ENCODE measurements at regions not wholly inside any gene's neighbourhood (a gene's known extent, or its start where the extent isn't known, plus 50 kb on each side); places are given as distances from the start of the nearest gene placed in this dataset.

DNA sequence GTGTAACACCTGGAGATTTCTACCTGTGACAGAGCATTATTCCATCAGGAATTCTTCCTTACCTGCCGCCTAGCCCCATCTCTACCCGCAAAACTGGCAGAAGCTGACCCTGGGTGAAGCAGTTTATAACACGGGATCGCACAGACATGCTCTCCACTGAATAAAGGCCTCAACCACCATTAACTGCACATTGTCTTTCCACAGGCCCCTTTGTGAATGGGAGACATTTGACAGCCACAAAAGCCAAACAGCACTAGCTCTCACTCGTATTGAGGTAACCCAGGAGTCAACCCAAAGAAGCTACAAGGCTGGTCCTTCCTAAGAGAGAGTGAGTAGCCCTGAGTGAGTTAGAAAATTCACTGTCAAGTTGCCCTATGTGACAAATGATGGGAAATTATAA lies 135.6 kb downstream of the RCN1 start:
- H3K36me3 ChIP-seq (ENCODE audit: control insufficient read depth in 2 of 2, insufficient read depth in 1 of 2, low read length in 2 of 2): no peaks in the 10 kb centered on the region
- no peak overlapping the region for H3K27ac ChIP-seq (ENCODE audit: extremely low read depth, low read depth, low read length)
- ChIA-PET POLR2A (no interaction called here), CTCF (no interaction called here)
- no peak overlapping the region for H3K4me3 ChIP-seq (ENCODE audit: low read depth, low read length)
- no peaks in the 10 kb centered on the region for H3K9me3 ChIP-seq (ENCODE audit: control insufficient read depth, insufficient read depth, low read depth, low read length)
- no peaks in the 10 kb centered on the region for H3K4me1 ChIP-seq (ENCODE audit: control insufficient read depth, insufficient read depth, low read length)
- TF ChIP-seq ZEB2 (tag by site-specific recombination; IDR thresholded peaks at IDR 0.05): no peak
- TF ChIP-seq KLF10 (tag by site-specific recombination; IDR thresholded peaks at IDR 0.05): no peak
- no peak for TF ChIP-seq ZSCAN16 (tag by site-specific recombination; IDR thresholded peaks at IDR 0.05)
- TF ChIP-seq ZNF146 (tag by site-specific recombination; IDR thresholded peaks at IDR 0.05): no peak

DNA sequence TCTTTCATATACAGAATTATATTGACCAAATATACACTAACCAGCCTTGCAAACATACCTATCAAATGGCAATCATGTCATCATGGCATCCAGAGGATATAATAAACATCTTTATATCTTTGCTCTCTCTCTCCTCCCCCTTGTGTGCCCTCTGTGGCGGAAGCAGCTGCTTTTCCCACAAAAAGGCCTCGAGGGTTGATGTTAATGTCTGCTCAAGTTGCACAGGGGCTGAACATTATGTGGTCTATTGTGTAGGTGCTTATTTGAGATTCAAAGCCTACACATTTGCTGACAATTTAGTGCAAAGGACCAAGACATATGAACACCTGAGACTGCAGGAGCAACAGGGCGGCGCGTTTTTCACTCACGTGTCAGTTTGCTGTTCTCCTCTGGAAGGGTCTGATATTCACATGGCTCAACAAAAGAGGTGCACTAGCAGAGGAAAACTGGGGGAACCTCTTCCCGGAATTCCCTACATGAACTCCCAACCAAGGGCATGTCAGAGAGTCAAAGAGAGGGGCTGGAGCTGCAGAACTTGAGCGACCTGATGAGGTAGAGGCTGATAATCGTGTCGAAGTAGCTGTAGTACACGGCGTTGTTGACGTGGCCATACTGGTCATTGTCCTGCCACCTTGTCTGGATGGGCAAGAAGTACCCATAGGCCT lies 138.8 kb downstream of the RCN1 start:
- no peak for TF ChIP-seq ZNF354C (tag by site-specific recombination; IDR thresholded peaks at IDR 0.05; ENCODE audit: borderline replicate concordance, low read depth)
- TF ChIP-seq ZIC2 (tag by site-specific recombination; IDR thresholded peaks at IDR 0.05): no peak
- TF ChIP-seq, protein P1, sequence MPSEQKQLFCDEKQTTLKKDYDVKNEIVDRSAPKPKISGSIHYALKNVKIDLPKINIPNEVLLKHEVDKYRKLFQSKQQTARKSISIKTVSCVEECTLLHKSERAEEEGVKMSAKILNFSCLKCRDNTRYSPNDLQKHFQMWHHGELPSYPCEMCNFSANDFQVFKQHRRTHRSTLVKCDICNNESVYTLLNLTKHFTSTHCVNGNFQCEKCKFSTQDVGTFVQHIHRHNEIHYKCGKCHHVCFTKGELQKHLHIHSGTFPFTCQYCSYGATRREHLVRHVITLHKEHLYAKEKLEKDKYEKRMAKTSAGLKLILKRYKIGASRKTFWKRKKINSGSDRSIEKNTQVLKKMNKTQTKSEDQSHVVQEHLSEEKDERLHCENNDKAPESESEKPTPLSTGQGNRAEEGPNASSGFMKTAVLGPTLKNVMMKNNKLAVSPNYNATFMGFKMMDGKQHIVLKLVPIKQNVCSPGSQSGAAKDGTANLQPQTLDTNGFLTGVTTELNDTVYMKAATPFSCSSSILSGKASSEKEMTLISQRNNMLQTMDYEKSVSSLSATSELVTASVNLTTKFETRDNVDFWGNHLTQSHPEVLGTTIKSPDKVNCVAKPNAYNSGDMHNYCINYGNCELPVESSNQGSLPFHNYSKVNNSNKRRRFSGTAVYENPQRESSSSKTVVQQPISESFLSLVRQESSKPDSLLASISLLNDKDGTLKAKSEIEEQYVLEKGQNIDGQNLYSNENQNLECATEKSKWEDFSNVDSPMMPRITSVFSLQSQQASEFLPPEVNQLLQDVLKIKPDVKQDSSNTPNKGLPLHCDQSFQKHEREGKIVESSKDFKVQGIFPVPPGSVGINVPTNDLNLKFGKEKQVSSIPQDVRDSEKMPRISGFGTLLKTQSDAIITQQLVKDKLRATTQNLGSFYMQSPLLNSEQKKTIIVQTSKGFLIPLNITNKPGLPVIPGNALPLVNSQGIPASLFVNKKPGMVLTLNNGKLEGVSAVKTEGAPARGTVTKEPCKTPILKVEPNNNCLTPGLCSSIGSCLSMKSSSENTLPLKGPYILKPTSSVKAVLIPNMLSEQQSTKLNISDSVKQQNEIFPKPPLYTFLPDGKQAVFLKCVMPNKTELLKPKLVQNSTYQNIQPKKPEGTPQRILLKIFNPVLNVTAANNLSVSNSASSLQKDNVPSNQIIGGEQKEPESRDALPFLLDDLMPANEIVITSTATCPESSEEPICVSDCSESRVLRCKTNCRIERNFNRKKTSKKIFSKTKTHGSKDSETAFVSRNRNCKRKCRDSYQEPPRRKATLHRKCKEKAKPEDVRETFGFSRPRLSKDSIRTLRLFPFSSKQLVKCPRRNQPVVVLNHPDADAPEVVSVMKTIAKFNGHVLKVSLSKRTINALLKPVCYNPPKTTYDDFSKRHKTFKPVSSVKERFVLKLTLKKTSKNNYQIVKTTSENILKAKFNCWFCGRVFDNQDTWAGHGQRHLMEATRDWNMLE (tag by site-specific recombination; conservative IDR thresholded peaks at IDR 0.05; ENCODE audit: low read depth): no peak
- TF ChIP-seq ZSCAN16 (tag by site-specific recombination; IDR thresholded peaks at IDR 0.05): no peak
- no peak for TF ChIP-seq ZNF621 (tag by site-specific recombination; IDR thresholded peaks at IDR 0.05)
- TF ChIP-seq, protein P2, sequence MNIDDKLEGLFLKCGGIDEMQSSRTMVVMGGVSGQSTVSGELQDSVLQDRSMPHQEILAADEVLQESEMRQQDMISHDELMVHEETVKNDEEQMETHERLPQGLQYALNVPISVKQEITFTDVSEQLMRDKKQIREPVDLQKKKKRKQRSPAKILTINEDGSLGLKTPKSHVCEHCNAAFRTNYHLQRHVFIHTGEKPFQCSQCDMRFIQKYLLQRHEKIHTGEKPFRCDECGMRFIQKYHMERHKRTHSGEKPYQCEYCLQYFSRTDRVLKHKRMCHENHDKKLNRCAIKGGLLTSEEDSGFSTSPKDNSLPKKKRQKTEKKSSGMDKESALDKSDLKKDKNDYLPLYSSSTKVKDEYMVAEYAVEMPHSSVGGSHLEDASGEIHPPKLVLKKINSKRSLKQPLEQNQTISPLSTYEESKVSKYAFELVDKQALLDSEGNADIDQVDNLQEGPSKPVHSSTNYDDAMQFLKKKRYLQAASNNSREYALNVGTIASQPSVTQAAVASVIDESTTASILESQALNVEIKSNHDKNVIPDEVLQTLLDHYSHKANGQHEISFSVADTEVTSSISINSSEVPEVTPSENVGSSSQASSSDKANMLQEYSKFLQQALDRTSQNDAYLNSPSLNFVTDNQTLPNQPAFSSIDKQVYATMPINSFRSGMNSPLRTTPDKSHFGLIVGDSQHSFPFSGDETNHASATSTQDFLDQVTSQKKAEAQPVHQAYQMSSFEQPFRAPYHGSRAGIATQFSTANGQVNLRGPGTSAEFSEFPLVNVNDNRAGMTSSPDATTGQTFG (tag by site-specific recombination; IDR thresholded peaks at IDR 0.05; ENCODE audit: borderline replicate concordance): no peak
- TF ChIP-seq ZNF596 (tag by site-specific recombination; IDR thresholded peaks at IDR 0.05): no peak
- no peak for TF ChIP-seq ZNF416 (tag by site-specific recombination; IDR thresholded peaks at IDR 0.05)
- no peak for TF ChIP-seq ZBTB8A (tag by site-specific recombination; IDR thresholded peaks at IDR 0.05)
- TF ChIP-seq ZNF791 (tag by site-specific recombination; IDR thresholded peaks at IDR 0.05): no peak
- TF ChIP-seq, protein P3, sequence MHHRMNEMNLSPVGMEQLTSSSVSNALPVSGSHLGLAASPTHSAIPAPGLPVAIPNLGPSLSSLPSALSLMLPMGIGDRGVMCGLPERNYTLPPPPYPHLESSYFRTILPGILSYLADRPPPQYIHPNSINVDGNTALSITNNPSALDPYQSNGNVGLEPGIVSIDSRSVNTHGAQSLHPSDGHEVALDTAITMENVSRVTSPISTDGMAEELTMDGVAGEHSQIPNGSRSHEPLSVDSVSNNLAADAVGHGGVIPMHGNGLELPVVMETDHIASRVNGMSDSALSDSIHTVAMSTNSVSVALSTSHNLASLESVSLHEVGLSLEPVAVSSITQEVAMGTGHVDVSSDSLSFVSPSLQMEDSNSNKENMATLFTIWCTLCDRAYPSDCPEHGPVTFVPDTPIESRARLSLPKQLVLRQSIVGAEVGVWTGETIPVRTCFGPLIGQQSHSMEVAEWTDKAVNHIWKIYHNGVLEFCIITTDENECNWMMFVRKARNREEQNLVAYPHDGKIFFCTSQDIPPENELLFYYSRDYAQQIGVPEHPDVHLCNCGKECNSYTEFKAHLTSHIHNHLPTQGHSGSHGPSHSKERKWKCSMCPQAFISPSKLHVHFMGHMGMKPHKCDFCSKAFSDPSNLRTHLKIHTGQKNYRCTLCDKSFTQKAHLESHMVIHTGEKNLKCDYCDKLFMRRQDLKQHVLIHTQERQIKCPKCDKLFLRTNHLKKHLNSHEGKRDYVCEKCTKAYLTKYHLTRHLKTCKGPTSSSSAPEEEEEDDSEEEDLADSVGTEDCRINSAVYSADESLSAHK (tag by site-specific recombination; IDR thresholded peaks at IDR 0.05): no peak
- no peak for TF ChIP-seq ZNF747 (tag by site-specific recombination; IDR thresholded peaks at IDR 0.05)
- no peaks in the 10 kb centered on the region for H3K9me3 ChIP-seq (ENCODE audit: control insufficient read depth, insufficient read depth, low read depth, low read length)
- ChIA-PET CTCF (interaction anchor here (0.5 to 1.6 kb wide), 9 partner anchors 13 to 1478 kb away, joined by 3 to 5 read pairs (median 3); no protein-coding TSS in a partner anchor), POLR2A (no interaction called here)
- H3K4me1 ChIP-seq (ENCODE audit: control insufficient read depth, insufficient read depth, low read length): no peaks in the 10 kb centered on the region
- no peak overlapping the region for H3K4me3 ChIP-seq (ENCODE audit: low read depth, low read length)
- H3K27ac ChIP-seq (ENCODE audit: extremely low read depth, low read depth, low read length): no peak overlapping the region
- H3K36me3 ChIP-seq (ENCODE audit: control insufficient read depth in 2 of 2, insufficient read depth in 1 of 2, low read length in 2 of 2): no peaks in the 10 kb centered on the region

Data from HEK293 (cell line).